ENCODE measurements at regions not wholly inside any gene's neighbourhood (a gene's known extent, or its start where the extent isn't known, plus 50 kb on each side); places are given as distances from the start of the nearest gene placed in this dataset.

DNA sequence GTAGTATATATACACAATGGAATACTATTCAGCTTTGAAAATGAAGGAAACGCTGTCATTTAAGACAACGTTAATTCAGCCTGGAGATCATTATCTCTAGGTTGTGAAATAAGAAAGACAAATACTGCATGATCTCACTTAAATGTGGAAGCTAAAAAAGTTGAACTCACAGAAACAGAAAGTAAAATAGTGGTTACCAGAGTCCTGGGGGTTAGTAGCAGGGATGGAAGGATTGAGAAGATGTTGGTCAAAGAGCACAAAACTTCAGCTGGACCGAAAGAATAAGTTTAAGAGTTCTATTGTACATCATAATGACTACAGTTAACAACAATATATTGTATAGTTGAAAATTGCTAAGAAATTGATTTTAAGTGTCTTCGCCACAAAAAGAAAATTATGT, 670.3 kb downstream of the NR4A2 start:
- no peak for DNase-seq (ENCODE audit: low spot score, unreplicated experiment)
- TF ChIP-seq, protein P1, sequence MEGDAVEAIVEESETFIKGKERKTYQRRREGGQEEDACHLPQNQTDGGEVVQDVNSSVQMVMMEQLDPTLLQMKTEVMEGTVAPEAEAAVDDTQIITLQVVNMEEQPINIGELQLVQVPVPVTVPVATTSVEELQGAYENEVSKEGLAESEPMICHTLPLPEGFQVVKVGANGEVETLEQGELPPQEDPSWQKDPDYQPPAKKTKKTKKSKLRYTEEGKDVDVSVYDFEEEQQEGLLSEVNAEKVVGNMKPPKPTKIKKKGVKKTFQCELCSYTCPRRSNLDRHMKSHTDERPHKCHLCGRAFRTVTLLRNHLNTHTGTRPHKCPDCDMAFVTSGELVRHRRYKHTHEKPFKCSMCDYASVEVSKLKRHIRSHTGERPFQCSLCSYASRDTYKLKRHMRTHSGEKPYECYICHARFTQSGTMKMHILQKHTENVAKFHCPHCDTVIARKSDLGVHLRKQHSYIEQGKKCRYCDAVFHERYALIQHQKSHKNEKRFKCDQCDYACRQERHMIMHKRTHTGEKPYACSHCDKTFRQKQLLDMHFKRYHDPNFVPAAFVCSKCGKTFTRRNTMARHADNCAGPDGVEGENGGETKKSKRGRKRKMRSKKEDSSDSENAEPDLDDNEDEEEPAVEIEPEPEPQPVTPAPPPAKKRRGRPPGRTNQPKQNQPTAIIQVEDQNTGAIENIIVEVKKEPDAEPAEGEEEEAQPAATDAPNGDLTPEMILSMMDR (IDR thresholded peaks at IDR 0.05; ENCODE audit: unreplicated experiment): no peak
- H3K4me1 Mint-ChIP-seq (ENCODE audit: low read depth): no peaks in the 10 kb centered on the region
- no peaks in the 10 kb centered on the region for H3K27me3 Mint-ChIP-seq
- no peaks in the 10 kb centered on the region for H3K9me3 Mint-ChIP-seq (ENCODE audit: low read depth)
- H3K27ac Mint-ChIP-seq: no peak overlapping the region
- no peak overlapping the region for H3K4me3 Mint-ChIP-seq (ENCODE audit: low read depth)
- no peaks in the 10 kb centered on the region for H3K36me3 Mint-ChIP-seq (ENCODE audit: insufficient read depth)

DNA sequence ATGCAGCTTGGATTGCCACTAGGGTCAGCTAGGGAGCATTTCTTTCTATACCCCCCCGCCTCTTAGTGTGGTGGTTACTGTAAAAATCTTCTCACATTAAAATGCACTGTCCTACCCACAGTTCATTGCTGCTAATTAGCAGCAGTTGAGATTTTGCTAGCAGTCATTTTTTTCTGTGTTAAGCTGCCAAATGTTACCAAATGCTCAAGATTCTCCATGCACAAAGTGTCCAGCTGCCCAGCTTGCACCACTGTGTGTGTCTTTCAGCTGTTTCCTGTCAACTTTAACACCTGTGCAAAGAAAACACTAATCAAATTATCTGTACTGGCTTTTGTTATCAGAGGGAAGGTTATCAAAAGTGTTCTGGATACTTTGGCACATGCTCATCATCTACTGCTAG, 679.3 kb downstream of the NR4A2 start:
- no peak for DNase-seq (ENCODE audit: low spot score, unreplicated experiment)
- H3K4me3 Mint-ChIP-seq (ENCODE audit: low read depth): no peak overlapping the region
- no peaks in the 10 kb centered on the region for H3K27me3 Mint-ChIP-seq
- H3K27ac Mint-ChIP-seq: no peak overlapping the region
- no peaks in the 10 kb centered on the region for H3K9me3 Mint-ChIP-seq (ENCODE audit: low read depth)
- TF ChIP-seq, protein P1 (IDR thresholded peaks at IDR 0.05; ENCODE audit: unreplicated experiment): no peak
- peaks cover 6% of the 10 kb centered on the region for H3K4me1 Mint-ChIP-seq (ENCODE audit: low read depth)
- no peaks in the 10 kb centered on the region for H3K36me3 Mint-ChIP-seq (ENCODE audit: insufficient read depth)

DNA sequence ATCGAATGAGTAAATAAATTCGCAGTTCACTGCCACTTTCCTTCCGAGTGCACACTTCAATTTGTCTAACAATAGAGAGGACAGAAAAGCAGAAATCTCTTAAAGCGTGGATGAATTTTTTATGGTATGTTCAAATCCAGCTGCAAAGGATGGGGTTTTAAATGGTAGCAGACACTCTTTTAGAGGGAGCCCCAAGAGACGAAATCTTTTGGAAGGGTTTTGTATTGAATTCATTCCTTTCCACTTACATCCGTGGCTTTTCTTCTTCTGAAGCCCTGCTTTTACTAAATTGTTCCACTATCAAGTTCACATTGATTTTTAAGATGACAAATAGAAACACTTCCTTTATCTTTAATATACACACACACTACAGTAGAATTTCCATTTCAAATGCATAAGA, 680.7 kb downstream of the NR4A2 start:
- Mint-ChIP-seq H3K4me3 (ENCODE audit: low read depth) (no peak overlapping the region), H3K27ac (no peak overlapping the region), H3K9me3 (ENCODE audit: low read depth) (no peaks in the 10 kb centered on the region), H3K36me3 (ENCODE audit: insufficient read depth) (no peaks in the 10 kb centered on the region), H3K4me1 (ENCODE audit: low read depth) (peaks cover 6% of the 10 kb centered on the region), H3K27me3 (no peaks in the 10 kb centered on the region)
- TF ChIP-seq, protein P1 (IDR thresholded peaks at IDR 0.05; ENCODE audit: unreplicated experiment): no peak
- DNase-seq (ENCODE audit: low spot score, unreplicated experiment): no peak

DNA sequence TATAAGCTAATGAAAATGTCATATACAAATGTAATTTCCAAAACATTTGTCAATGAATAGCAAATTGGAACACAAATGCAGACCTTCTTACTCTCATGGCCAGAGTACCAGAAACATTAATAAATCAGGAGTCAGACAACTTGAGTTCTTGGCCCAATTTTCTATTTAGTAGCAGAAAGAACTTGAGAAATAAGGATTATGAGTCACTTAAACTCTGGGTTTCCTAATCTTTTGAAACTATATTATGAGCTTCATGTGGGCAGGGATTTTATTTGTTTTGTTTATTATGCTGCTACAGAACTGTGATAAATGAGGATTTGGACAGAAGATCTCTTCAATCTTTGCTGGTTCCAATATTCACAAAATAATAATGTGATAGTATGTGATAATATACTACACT, 686.7 kb downstream of the NR4A2 start:
- Mint-ChIP-seq H3K9me3 (ENCODE audit: low read depth) (peaks cover 2% of the 10 kb centered on the region), H3K27me3 (no peaks in the 10 kb centered on the region), H3K4me3 (ENCODE audit: low read depth) (no peak overlapping the region), H3K36me3 (ENCODE audit: insufficient read depth) (no peaks in the 10 kb centered on the region), H3K4me1 (ENCODE audit: low read depth) (no peaks in the 10 kb centered on the region), H3K27ac (no peak overlapping the region)
- DNase-seq (ENCODE audit: low spot score, unreplicated experiment): no peak
- TF ChIP-seq, protein P1 (IDR thresholded peaks at IDR 0.05; ENCODE audit: unreplicated experiment): no peak

DNA sequence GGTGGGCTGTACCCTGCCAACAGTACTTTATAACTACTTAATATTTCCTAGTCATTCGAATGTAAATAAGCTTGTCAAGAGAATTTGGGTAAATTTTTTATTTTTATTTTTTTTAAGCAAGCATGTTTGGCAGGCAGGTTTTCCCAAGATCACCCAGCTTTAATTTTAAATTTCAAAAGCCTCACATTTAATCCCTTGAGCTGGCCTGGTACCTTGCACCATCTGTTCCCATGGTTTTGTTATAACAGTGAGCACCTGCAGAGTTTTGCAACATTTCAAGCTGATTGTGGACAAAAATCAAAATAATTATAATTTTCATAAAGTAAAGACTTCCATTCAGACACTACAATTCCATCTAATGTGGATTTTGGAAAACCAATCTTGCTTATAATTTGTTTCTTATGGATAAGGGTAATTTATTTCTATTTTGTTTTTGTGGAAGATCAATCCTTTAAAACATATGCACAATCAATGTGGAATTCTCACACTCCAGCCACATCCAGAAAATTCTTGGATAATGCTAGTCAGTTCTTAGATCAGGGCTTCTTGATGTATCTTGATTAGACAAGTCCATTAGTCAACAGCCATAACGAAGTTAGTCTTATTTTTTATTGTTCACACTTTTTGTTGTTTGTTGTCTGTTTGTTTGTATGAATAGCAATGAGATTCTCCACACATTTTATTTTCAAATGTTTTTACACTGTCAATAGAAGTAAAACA, 689.3 kb downstream of the NR4A2 start:
- no peaks in the 10 kb centered on the region for H3K36me3 Mint-ChIP-seq (ENCODE audit: insufficient read depth)
- no peak overlapping the region for H3K27ac Mint-ChIP-seq
- peaks cover 2% of the 10 kb centered on the region for H3K9me3 Mint-ChIP-seq (ENCODE audit: low read depth)
- TF ChIP-seq, protein P1 (IDR thresholded peaks at IDR 0.05; ENCODE audit: unreplicated experiment): no peak
- no peaks in the 10 kb centered on the region for H3K4me1 Mint-ChIP-seq (ENCODE audit: low read depth)
- H3K4me3 Mint-ChIP-seq (ENCODE audit: low read depth): no peak overlapping the region
- no peak for DNase-seq (ENCODE audit: low spot score, unreplicated experiment)
- H3K27me3 Mint-ChIP-seq: no peaks in the 10 kb centered on the region

Measured in progenitor cell of endocrine pancreas (in vitro differentiated cells).